ENCODE measurements at regions not wholly inside any gene's neighbourhood (a gene's known extent, or its start where the extent isn't known, plus 50 kb on each side); places are given as distances from the start of the nearest gene placed in this dataset.

GRCh38 chr22:49703990-49704344 is 123.7 kb downstream of the BRD1 start:
- TF ChIP-seq CTCF (IDR thresholded peaks at IDR 0.05) (no peak), POLR2A (IDR thresholded peaks at IDR 0.05) (no peak)

Measured in heart left ventricle (tissue), 13 donors.